PFSK-1 (cell line): ENCODE measurements at regions not wholly inside any gene's neighbourhood (a gene's known extent, or its start where the extent isn't known, plus 50 kb on each side); places are given as distances from the start of the nearest gene placed in this dataset.

ENCODE experiments used
- POLR2AphosphoS5 ChIP-seq: IDR thresholded peaks from 2 replicates; pipeline ENCODE4 v1.6.1; 2012; ENCODE audit warnings: low read depth, mild to moderate bottlenecking, control low read depth, low read length, moderate library complexity
- TF ChIP-seq, protein P1 (sequence below), 2 experiments: IDR thresholded peaks; 2 replicates each; pipeline versions ENCODE4 v1.6.1 to v1.8.0; 2011 to 2012; ENCODE audit warnings: low read depth in 2 of 2, low read length in 2 of 2, control low read depth in 1 of 2, inconsistent platforms in 1 of 2, mild to moderate bottlenecking in 1 of 2, moderate library complexity in 1 of 2; ENCODE audit not compliant: insufficient read depth in 1 of 2

GRCh38 chr1:65564493-65564892 lies 144.0 kb downstream of the LEPR start:
- TF ChIP-seq, protein P1, sequence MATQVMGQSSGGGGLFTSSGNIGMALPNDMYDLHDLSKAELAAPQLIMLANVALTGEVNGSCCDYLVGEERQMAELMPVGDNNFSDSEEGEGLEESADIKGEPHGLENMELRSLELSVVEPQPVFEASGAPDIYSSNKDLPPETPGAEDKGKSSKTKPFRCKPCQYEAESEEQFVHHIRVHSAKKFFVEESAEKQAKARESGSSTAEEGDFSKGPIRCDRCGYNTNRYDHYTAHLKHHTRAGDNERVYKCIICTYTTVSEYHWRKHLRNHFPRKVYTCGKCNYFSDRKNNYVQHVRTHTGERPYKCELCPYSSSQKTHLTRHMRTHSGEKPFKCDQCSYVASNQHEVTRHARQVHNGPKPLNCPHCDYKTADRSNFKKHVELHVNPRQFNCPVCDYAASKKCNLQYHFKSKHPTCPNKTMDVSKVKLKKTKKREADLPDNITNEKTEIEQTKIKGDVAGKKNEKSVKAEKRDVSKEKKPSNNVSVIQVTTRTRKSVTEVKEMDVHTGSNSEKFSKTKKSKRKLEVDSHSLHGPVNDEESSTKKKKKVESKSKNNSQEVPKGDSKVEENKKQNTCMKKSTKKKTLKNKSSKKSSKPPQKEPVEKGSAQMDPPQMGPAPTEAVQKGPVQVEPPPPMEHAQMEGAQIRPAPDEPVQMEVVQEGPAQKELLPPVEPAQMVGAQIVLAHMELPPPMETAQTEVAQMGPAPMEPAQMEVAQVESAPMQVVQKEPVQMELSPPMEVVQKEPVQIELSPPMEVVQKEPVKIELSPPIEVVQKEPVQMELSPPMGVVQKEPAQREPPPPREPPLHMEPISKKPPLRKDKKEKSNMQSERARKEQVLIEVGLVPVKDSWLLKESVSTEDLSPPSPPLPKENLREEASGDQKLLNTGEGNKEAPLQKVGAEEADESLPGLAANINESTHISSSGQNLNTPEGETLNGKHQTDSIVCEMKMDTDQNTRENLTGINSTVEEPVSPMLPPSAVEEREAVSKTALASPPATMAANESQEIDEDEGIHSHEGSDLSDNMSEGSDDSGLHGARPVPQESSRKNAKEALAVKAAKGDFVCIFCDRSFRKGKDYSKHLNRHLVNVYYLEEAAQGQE (IDR thresholded peaks at IDR 0.05; ENCODE audit: insufficient read depth in 1 of 2, low read depth in 2 of 2, low read length in 2 of 2): no peak
- no peak for TF ChIP-seq POLR2AphosphoS5
